RWPE2 (cell line): ENCODE measurements at regions not wholly inside any gene's neighbourhood (a gene's known extent, or its start where the extent isn't known, plus 50 kb on each side); places are given as distances from the start of the nearest gene placed in this dataset.

Source experiments
- ATAC-seq: fragments of 200-7000 bp; cut with Tn5 transposase; 3 replicates; pipeline ENCODE4 v1.9.1; 2021; ENCODE audit warnings: low read depth
- DNase-seq: peaks from one replicate; pipeline ENCODE4 v3.0.0-alpha.2; 2020; ENCODE audit warnings: low spot score
- H3K27ac ChIP-seq: fragments of 450-650 bp; 2 replicates; pipeline ENCODE4 v1.5.1; 2017; ENCODE audit warnings: mild to moderate bottlenecking; ENCODE audit not compliant: poor library complexity, severe bottlenecking
- H3K27me3 ChIP-seq: fragments of 250-450 bp; sonication (Bioruptor Pico); 2 replicates; pipeline ENCODE4 v1.5.1; 2021; ENCODE audit warnings: mild to moderate bottlenecking, moderate library complexity; ENCODE audit not compliant: insufficient read depth, poor library complexity, severe bottlenecking
- H3K36me3 ChIP-seq: fragments of 250-450 bp; sonication (Bioruptor Pico); 2 replicates; pipeline ENCODE4 v1.5.1; 2020; ENCODE audit warnings: low read depth, mild to moderate bottlenecking, moderate library complexity
- H3K4me1 ChIP-seq: fragments of 250-450 bp; sonication (Bioruptor Pico); 2 replicates; pipeline ENCODE4 v1.5.1; 2021; ENCODE audit warnings: mild to moderate bottlenecking, moderate library complexity; ENCODE audit not compliant: insufficient read depth, poor library complexity, severe bottlenecking
- H3K4me3 ChIP-seq: fragments of 250-450 bp; sonication (Bioruptor Pico); 2 replicates; pipeline ENCODE4 v1.5.1; 2021; ENCODE audit warnings: mild to moderate bottlenecking, moderate library complexity; ENCODE audit not compliant: severe bottlenecking
- H3K9me3 ChIP-seq: fragments of 250-450 bp; sonication (Bioruptor Pico); 2 replicates; pipeline ENCODE4 v1.5.1; 2021; ENCODE audit warnings: mild to moderate bottlenecking, moderate library complexity; ENCODE audit not compliant: severe bottlenecking
- CTCF ChIP-seq: fragments of 450-650 bp; IDR thresholded peaks from one replicate; pipeline ENCODE4 v1.5.1; 2017; ENCODE audit warnings: mild to moderate bottlenecking, moderate library complexity; ENCODE audit not compliant: poor library complexity, severe bottlenecking

- ATAC-seq (no peak), DNase-seq (no peak)
- H3K4me3 ChIP-seq = no peak overlapping the region
- H3K4me1 ChIP-seq = no peaks in the 10 kb centered on the region
- H3K27me3 ChIP-seq = no peaks in the 10 kb centered on the region
- no peaks in the 10 kb centered on the region for H3K9me3 ChIP-seq
- no peak for TF ChIP-seq CTCF
- H3K27ac ChIP-seq = no peak overlapping the region
- no peaks in the 10 kb centered on the region for H3K36me3 ChIP-seq
Measured at GRCh38 chr10:54906940-54907339, 105.9 kb upstream of the PCDH15 start.

DNA sequence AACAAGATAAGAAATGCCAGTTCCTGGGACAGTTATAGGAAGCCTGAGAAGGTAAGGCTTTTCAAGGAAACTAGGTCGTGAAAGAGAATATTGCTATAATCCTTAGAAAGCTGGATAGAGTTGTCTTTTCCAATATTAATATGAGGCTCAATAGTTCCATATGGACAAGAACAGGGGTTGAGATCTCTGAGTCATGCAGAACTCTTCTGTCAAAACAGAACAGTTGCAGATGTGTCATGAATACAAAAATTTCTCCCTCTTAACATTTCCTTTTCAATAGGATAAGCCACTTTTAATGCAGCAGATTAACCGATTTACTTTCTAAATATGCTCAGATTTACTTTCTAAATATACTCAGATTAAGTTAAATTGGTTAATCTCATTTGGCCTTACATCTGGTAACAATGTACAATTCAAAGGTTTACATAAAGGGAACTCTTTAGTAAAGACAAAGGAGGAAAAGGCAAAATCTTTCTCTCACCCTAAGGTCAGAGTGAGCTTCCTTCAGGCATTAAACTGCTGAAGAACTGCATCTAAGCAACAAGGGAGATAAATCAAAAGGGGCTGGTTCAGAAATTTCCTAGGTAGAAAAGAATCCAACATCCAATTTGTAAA lies 104.7 kb upstream of the PCDH15 start:
- DNase-seq = no peak
- Histone ChIP-seq H3K27ac (no peak overlapping the region), H3K4me3 (no peak overlapping the region), H3K27me3 (no peaks in the 10 kb centered on the region), H3K4me1 (no peaks in the 10 kb centered on the region), H3K36me3 (no peaks in the 10 kb centered on the region), H3K9me3 (no peaks in the 10 kb centered on the region)
- ATAC-seq = peak; percentile 25; the same call in 1 of the 3 replicates
- TF ChIP-seq CTCF = no peak

DNA sequence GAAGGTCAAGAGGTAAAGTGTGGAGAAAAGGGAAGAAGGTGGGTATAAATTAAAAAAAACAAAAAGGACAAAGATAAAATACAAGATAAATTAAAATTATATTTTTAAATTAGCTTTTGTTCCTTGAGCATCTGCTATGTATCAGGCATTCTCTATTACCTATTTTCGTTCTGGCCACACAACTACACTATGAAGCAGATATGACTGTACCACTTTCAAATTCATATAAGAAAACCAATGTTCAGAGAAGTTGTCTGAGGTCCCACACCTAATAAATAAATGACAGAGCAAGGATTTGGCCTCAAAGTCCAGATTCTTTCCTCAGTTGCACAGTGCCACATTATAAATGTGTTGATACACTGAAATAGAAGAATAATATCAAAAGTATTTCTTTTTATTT lies 103.8 kb upstream of the PCDH15 start:
- H3K4me1 ChIP-seq = no peaks in the 10 kb centered on the region
- no peak for TF ChIP-seq CTCF
- no peak overlapping the region for H3K27ac ChIP-seq
- no peaks in the 10 kb centered on the region for H3K36me3 ChIP-seq
- no peaks in the 10 kb centered on the region for H3K27me3 ChIP-seq
- H3K4me3 ChIP-seq = no peak overlapping the region
- ATAC-seq = no peak
- no peak for DNase-seq
- no peaks in the 10 kb centered on the region for H3K9me3 ChIP-seq

- Histone ChIP-seq H3K27ac (no peak overlapping the region), H3K9me3 (no peaks in the 10 kb centered on the region), H3K4me1 (no peaks in the 10 kb centered on the region), H3K27me3 (no peaks in the 10 kb centered on the region), H3K36me3 (no peaks in the 10 kb centered on the region), H3K4me3 (no peak overlapping the region)
- DNase-seq = no peak
- ATAC-seq = no peak
- no peak for TF ChIP-seq CTCF
Measured at GRCh38 chr10:54903745-54904144, 102.7 kb upstream of the PCDH15 start.

DNA sequence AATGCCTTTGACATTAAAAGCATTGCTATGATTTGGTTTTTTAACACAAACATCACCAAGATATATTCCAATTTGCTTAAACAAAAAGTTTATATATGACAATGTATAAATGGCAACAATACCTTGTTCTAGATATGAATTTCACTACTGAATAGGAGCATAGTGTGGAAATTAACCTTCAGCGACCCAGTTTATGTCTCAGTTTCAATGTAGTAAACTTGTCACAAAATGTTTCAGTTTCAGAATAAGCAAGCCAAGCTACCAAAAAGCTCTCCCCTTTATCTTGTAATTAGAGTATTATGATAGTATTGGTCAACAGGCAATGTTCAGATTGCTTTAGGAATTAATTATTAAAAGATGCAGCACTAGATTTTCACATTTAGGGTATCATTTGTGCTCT lies 99.6 kb upstream of the PCDH15 start:
- H3K27ac ChIP-seq = no peak overlapping the region
- H3K36me3 ChIP-seq = no peaks in the 10 kb centered on the region
- H3K9me3 ChIP-seq = no peaks in the 10 kb centered on the region
- no peak overlapping the region for H3K4me3 ChIP-seq
- ATAC-seq (no peak), DNase-seq (no peak)
- no peak for TF ChIP-seq CTCF
- no peaks in the 10 kb centered on the region for H3K4me1 ChIP-seq
- H3K27me3 ChIP-seq = no peaks in the 10 kb centered on the region
